HG02642 (cell line): ENCODE measurements at regions not wholly inside any gene's neighbourhood (a gene's known extent, or its start where the extent isn't known, plus 50 kb on each side); places are given as distances from the start of the nearest gene placed in this dataset.

Experiments used
- ATAC-seq: cut with Tn5 transposase; IDR thresholded peaks from one replicate; pipeline ENCODE4 v1.9.1; 2021; ENCODE audit warnings: mild to moderate bottlenecking; ENCODE audit not compliant: unreplicated experiment, poor library complexity

DNA sequence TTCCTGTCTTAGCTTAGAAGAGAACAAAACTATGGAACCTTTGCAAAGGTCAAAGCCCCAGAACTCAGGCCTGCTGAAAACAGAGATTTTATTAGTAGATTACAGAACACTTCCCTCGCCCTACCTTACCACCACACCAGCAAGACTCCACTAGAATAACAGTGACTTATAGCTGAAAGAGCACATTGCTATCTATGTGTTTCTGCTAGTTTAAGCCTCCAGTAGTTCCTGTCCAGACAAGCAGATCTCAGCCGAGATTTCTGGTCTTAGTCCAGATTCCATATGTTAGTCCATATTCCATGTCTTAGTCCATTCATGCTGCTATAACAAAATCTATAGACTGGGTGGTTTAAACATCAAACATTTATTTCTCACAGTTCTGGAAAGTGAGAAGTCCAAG, 412.3 kb upstream of the ID4 start:
- no peak for ATAC-seq

DNA sequence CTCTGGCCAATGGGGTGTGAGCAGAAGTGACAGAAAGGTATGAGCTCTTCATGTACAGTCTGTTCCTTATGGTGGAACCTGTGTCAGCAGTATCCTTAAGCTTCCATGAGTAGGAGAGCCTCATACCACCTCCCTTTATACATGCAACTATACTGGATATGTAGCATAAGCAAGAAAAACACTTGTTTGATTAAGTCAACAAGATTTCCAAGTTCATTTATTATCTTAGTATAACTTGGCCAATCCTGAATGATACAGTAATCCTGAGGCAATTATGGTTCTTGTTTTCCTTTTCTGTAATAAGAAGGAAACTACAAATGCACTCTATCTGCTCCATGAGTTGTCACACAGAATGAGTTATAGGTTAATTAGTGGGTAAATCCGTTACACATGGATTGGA, 409.6 kb upstream of the ID4 start:
- ATAC-seq = no peak

DNA sequence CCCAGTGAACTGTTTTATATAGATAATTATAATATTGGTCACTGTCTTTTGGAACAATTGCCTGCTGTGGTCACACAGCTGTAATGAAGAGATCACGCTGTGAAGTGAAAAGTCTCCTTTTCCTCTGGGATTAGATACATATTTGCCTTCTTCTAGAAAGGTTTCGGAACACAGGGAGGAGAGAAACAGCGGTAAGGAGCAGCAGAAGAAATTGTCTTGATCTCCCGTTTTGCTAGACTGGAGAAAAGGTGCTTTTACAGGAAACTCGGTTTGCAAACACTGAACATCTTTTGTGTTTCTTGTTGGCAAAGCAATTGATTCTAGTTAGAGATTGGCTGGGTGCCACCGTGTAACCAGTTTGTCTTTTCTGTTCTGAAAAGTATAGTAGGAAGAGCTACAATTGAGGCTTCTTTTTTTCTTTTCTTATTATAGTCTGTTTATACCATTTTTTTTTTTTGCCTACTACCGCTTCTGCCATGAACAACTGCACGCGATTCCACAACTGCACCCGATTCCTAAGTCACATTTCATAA, 404.1 kb upstream of the ID4 start:
- ATAC-seq = no peak

- ATAC-seq = no peak
These were observed 403.1 kb upstream of the ID4 start for GRCh38 chr6:19434065-19434464.

GRCh38 chr6:19435755-19436154, 401.4 kb upstream of the ID4 start:
- ATAC-seq = no peak

DNA sequence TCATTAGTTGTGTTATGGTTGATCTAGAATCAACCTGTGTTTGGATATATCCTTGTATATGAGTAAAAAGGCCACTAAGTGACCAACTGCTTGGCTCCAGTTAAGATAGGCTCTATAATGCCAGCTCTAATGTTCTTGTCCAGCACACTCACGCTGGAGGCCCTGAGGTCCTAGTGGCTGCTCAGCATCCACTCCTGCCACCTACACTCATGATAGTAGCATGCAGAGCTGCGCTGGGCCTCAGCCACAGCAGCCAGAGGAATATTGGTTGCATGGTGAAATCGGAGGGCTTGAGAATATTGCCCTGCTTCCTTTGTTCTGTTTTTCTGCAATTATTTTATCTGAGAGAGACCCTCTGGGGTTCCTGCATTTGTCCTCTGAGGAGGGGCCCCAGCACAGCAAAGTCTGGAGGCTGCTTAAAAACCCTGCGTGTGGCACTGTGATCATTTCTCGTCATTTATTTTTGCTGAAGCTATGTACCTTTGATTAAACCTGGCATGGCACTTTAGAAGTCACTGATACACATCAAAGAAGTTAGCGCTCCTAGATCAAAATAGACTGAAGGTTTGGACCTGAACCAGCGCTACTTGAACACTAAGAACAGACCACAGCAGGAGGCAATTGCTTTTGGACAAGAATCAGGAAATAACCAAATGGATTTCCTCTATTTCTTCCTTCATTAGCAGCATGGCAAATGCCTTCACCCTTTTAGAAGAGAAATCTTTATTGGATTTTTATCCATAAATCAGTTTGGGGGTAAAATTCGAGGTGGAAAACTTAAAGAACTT, 398.4 kb upstream of the ID4 start:
- no peak for ATAC-seq

- no peak for ATAC-seq
These were observed 396.6 kb upstream of the ID4 start for GRCh38 chr6:19440531-19440930.

DNA sequence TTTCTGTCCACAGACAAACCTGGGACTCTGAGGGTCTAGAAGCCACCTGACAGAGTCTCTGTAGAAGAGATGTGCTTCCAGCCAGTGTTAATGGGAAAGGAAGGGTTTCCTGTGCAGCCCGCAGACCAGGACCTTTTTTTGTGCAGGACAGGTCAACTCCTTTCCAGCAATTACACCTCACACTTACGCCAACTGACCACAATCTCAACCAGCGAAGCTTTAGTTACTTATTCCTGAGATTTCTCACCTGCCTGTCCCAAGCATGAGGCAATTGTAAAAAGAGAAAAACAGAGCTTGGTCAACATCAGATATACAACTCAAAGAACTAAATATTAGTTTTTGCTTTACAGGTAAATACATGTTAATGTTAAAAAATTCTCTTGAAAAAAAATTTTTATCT, 393.8 kb upstream of the ID4 start:
- ATAC-seq = no peak

DNA sequence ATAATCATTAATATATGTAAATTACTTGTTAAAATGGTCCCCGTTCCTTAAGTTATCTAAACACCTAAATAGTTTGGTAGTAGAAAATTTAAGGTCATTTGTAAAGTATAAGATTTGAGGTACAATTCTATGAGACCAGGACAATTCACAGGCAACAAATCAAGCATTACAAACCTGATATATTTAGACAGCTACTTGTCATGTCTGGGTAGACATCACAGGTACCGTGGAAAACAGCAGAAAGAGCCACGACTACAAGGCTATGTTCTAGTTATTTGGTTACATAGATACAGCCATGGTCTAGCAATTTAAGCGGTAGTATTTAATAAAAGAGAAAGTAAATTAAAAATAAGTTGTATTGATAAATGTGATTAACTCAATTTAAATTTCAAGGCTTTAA, 393.1 kb upstream of the ID4 start:
- no peak for ATAC-seq

GRCh38 chr6:19444481-19444880, 392.7 kb upstream of the ID4 start:
- ATAC-seq = no peak

- no peak for ATAC-seq
These were observed 390.6 kb upstream of the ID4 start for GRCh38 chr6:19446570-19446969.

DNA sequence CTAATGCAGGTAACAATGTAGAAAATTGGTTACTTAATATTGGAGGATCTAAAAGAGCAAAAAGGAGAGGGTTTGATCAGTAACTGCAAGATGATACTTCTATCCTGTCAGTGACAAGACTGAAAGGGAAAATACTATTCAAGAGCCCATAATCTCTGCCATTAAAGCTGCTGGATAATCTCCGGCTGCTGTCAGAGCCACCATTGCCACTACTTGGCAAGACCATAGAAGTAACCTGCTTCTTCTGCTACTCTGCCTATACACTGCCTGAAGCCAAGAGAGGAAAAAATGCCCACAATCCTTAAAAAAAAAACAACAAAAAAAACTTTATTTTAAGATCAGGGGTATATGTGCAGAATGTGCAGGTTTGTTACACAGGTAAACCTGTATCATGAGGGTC, 386.5 kb upstream of the ID4 start:
- ATAC-seq = no peak

GRCh38 chr6:19452495-19452894, 384.7 kb upstream of the ID4 start:
- no peak for ATAC-seq

DNA sequence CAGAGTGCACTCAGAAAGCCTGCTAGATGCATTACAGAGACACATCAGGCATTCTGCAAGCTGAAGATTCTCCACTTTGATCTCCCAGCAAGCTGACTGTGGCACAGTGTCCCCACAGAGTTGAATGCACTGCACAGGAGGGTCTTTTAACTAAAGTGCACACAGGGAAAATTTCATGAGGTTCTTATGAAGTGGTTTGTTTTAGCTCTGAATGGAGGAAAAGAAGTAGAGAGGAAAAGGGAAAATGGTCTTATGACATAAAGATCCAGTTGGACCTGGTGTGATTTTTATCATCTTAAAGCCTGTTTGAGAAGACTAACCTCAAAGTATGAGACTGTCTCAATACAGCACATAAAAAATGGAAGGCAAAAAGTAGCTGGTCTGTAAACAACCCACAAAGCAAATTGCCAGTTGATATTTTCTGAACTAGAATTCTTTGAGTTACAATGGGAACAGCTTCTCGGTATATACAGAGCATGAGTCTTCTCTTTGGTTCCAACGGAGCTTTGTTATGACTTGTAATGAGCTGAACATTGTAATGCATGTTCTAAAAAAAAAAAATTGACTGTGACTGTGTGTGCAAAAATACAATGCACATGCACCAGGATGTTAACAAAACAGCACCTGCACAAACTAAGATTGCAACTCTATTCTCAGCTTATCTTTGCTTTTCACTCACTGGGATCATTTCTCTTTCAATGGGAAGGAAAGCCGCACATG, 383.0 kb upstream of the ID4 start:
- no peak for ATAC-seq

GRCh38 chr6:19454721-19455392, 382.3 kb upstream of the ID4 start:
- no peak for ATAC-seq

DNA sequence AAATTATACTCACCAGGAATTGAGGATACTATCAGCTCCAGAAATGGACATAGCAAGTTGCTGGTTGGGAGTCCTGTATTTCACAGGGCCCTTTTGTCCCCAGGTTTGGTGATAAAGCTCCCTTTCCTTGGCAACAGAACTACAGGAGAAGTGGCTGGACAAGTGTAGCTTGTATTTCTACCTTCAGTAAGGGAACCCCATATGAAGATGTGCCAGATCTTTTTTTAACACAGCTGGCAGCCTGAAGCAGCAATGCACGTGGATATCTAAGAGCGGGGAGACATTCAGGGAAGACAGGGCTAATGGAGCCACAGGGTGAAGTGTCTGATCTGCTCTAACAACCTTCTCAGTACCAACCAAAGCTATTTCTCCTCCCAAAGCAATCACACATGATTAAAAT, 373.9 kb upstream of the ID4 start:
- ATAC-seq = no peak

GRCh38 chr6:19463925-19464324, 373.2 kb upstream of the ID4 start:
- ATAC-seq = no peak

DNA sequence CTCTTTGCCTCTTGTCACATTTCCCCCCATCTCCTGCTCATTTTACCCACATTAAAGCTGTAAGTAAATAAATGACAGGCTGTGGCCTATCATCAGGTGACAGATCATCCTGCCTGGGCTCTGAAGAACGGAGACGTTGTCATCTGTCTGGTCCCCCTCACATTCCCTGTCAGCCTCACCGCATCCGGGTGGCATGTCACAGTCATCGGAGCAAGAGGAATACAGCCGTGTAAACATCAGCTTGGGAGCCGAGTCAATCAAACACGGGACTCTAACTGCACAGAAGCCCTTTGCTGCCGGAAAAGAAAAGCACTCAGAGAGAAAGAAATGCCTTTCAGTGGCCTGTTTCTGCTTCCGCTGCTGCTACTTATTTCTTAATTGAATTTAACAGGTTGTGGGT, 371.9 kb upstream of the ID4 start:
- no peak for ATAC-seq

DNA sequence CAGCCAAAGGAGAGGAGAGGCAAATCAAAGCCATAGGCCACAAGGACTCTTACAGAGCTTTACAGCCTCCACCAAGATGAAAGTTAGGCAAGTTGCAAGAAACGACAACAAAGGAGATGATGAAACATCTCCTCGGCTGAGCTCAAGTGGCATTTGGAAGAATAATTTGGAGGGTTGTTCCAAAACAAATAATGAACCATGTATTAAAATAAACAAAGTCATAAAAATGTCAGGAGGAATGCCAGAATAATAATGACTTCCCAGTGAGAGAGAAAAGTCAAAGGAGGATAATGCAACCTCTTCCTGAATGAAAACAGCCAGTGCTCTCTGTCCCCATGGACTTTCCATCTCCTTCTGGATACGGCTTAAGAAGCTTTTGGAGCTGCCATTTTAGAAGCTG, 371.4 kb upstream of the ID4 start:
- ATAC-seq = no peak

DNA sequence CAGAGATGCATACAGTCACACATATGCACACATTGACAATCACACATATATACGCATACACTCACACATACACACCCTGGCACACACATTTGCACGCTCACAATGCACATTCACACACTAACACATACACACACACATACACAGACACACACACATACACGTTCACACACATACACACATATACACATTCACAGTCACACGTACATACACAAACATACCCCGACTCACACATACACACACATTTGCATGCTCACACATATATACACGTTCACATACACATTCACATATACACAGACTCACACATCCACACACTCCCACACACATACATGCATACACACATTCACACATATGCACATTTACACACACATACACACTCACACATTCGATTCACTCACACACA, 366.8 kb upstream of the ID4 start:
- ATAC-seq = no peak

DNA sequence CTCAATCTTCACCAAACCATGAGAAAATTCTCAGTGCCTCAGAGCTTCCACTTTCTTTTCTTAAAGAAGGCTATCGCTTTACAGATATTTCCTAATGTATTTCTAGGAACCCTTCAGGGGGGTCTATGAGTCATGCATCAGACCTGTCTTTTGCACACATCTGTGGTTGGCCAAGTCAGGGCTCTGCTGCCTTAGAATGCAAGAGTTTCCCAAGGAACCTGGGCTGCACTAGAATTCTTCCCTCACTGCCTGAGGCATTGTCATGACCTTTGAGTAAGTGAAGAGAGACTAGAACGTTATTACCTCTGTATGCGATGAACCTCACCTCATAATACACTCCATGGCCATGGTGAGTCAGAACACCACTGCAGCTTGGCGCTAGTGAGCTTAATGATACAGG, 365.0 kb upstream of the ID4 start:
- ATAC-seq = no peak
